K562 (cell line): ENCODE measurements at regions not wholly inside any gene's neighbourhood (a gene's known extent, or its start where the extent isn't known, plus 50 kb on each side); places are given as distances from the start of the nearest gene placed in this dataset.

Experiments
- ATAC-seq: fragments of 200-7000 bp; cut with Tn5 transposase; 3 replicates; pipeline ENCODE4 v1.9.1; 2020; ENCODE audit warnings: moderate library complexity
- BruUV-seq: library from RNA; stranded (reverse); fragments of 400-500 nt; replicated peaks from 2 replicates; lab custom pipeline; 2021; lab: Mats Ljungman, UMichigan
- CTCF ChIA-PET: fragments of 300-600 bp; formaldehyde crosslinking; extraction: SDS; loops from one replicate; lab custom pipeline; 2021; ENCODE audit warnings: low intra/inter-chr PET ratio; lab: Yijun Ruan, JAX
- POLR2A ChIA-PET: fragments of 300-600, 350-650 bp; sonication (Branson Sonifier 250); formaldehyde crosslinking; extraction: SDS; loops from one replicate; lab custom pipeline; 2021; ENCODE audit warnings: antibody characterized with exemption, inconsistent platforms; lab: Yijun Ruan, JAX
- DNase-seq, 4 experiments: peaks; one replicate each; pipeline versions ENCODE4 v3.0.0 to v3.0.0-alpha.2; 2011 to 2018; ENCODE audit warnings: low spot score in 3 of 4, mixed read lengths in 3 of 4; ENCODE audit errors: extremely low read depth in 1 of 4
- FAIRE-seq: peaks from 2 replicates; lab custom pipeline; 2011; peaks lifted over from hg19 to GRCh38; lab: Jason Lieb, UNC
- H2AFZ ChIP-seq: 2 replicates; pipeline ENCODE4 v1.6.0; 2011; ENCODE audit warnings: low read depth, low read length, control low read depth, inconsistent platforms
- H3K27ac ChIP-seq: fragments of 200-600 bp; 3 replicates; pipeline ENCODE4 v1.8.0; 2011; ENCODE audit warnings: low read depth, mild to moderate bottlenecking, control low read depth, inconsistent platforms, low read length, moderate library complexity, mixed read lengths; ENCODE audit errors: extremely low read depth
- H3K27me3 ChIP-seq, 2 experiments: fragments of 300-600 bp in 1 of 2; 2 replicates in 1 of 2; 3 replicates in 1 of 2; pipeline versions ENCODE4 v1.6.0 to v1.8.0; 2011; ENCODE audit warnings: inconsistent platforms in 2 of 2, low read length in 2 of 2, mild to moderate bottlenecking in 1 of 2, mixed read lengths in 1 of 2, moderate library complexity in 1 of 2; ENCODE audit not compliant: control insufficient read depth in 2 of 2, insufficient read depth in 2 of 2
- H3K36me3 ChIP-seq: fragments of 300-600 bp; 3 replicates; pipeline ENCODE4 v1.8.0; 2011; ENCODE audit warnings: mild to moderate bottlenecking, low read length, inconsistent platforms; ENCODE audit not compliant: control insufficient read depth, insufficient read depth
- H3K4me1 ChIP-seq, 2 experiments: fragments of 200-600 bp in 1 of 2; replicated peaks in 1 of 2; 2 replicates in 1 of 2; 3 replicates in 1 of 2; pipeline versions ENCODE4 v1.5.1 to v1.8.0; 2011; ENCODE audit warnings: inconsistent platforms in 2 of 2, low read length in 2 of 2, mild to moderate bottlenecking in 1 of 2, mixed read lengths in 1 of 2, moderate library complexity in 1 of 2; ENCODE audit not compliant: control insufficient read depth in 2 of 2, insufficient read depth in 2 of 2
- H3K4me2 ChIP-seq: 2 replicates; pipeline ENCODE4 v1.6.1; 2011; ENCODE audit warnings: low read length, control low read depth, inconsistent platforms, mixed read lengths; ENCODE audit not compliant: insufficient read depth
- H3K4me3 ChIP-seq: fragments of 200-600 bp; sonication (generic), shearing (Covaris generic); 2 replicates; pipeline ENCODE4 v1.5.1; 2016; ENCODE audit warnings: control low read depth, inconsistent platforms
- H3K79me2 ChIP-seq: fragments of 200-600 bp; 3 replicates; pipeline ENCODE4 v1.8.0; 2011; ENCODE audit warnings: low read length, inconsistent platforms; ENCODE audit not compliant: control insufficient read depth, insufficient read depth
- H3K9ac ChIP-seq, 2 experiments: 2 replicates each; pipeline versions ENCODE4 v1.6.0 to v1.6.1; 2011; ENCODE audit warnings: low read depth in 2 of 2, low read length in 2 of 2, control low read depth in 1 of 2, inconsistent platforms in 1 of 2, mild to moderate bottlenecking in 1 of 2, mixed read lengths in 1 of 2; ENCODE audit not compliant: insufficient read depth in 1 of 2
- H3K9me1 ChIP-seq: one replicate; pipeline ENCODE4 v1.6.0; 2011; ENCODE audit warnings: inconsistent platforms, mild to moderate bottlenecking, low read length, moderate library complexity; ENCODE audit not compliant: control insufficient read depth, insufficient read depth
- H3K9me3 ChIP-seq: replicated peaks from 2 replicates; pipeline ENCODE4 v1.5.1; 2011; ENCODE audit warnings: low read depth, low read length, inconsistent platforms; ENCODE audit not compliant: control insufficient read depth, insufficient read depth
- H4K20me1 ChIP-seq: replicated peaks from 2 replicates; pipeline ENCODE4 v1.6.1; 2011; ENCODE audit warnings: low read length, inconsistent platforms, mixed read lengths; ENCODE audit not compliant: control insufficient read depth, insufficient read depth
- BRD9 ChIP-seq: fragments of 450-650 bp; IDR thresholded peaks from 2 replicates; pipeline ENCODE4 v1.6.1; 2018; ENCODE audit warnings: low read depth; ENCODE audit not compliant: partially characterized antibody
- CEBPB ChIP-seq: fragments of 450-650 bp; IDR thresholded peaks from 2 replicates; pipeline ENCODE4 v1.6.1; 2016; ENCODE audit warnings: missing genetic modification characterization, missing compliant biosample characterization
- CEBPG ChIP-seq, 3 experiments: fragments of 200-800 bp in 1 of 3; sonication (Bioruptor generic) in 1 of 3; sonication (generic) in 1 of 3; formaldehyde crosslinking in 1 of 3; IDR thresholded peaks in 2 of 3; conservative IDR thresholded peaks in 1 of 3; 2 replicates each; pipeline versions ENCODE4 v1.6.1 to v1.8.0; 2016 to 2022; ENCODE audit warnings: missing compliant biosample characterization in 2 of 3, missing genetic modification characterization in 2 of 3, mild to moderate bottlenecking in 1 of 3, missing genetic modification reagents in 1 of 3
- E2F5 ChIP-seq: sonication (generic); formaldehyde crosslinking; IDR thresholded peaks from 2 replicates; pipeline ENCODE4 v1.8.0; 2022; ENCODE audit warnings: mild to moderate bottlenecking, missing genetic modification reagents
- ESRRB ChIP-seq: fragments of 250-450 bp; sonication (Bioruptor Pico); IDR thresholded peaks from 2 replicates; pipeline ENCODE4 v1.5.0; 2020; ENCODE audit warnings: mild to moderate bottlenecking, moderate library complexity, borderline replicate concordance
- FOS ChIP-seq: IDR thresholded peaks from 3 replicates; pipeline ENCODE4 v1.6.1; 2011; ENCODE audit not compliant: insufficient read length; ENCODE audit errors: extremely low read depth
- HIVEP1 ChIP-seq: fragments of 250-450 bp; sonication (Bioruptor Pico); IDR thresholded peaks from 2 replicates; pipeline ENCODE4 v1.4.0; 2020; ENCODE audit warnings: mild to moderate bottlenecking
- HOMEZ ChIP-seq: fragments of 250-450 bp; sonication (Bioruptor Pico); IDR thresholded peaks from 2 replicates; pipeline ENCODE4 v1.4.0; 2020; ENCODE audit warnings: mild to moderate bottlenecking, moderate library complexity
- MTA2 ChIP-seq: fragments of 450-650 bp; IDR thresholded peaks from 2 replicates; pipeline ENCODE4 v1.6.1; 2016; ENCODE audit warnings: low read depth
- NUFIP1 ChIP-seq: fragments of 450-650 bp; IDR thresholded peaks from 2 replicates; pipeline ENCODE4 v1.6.1; 2018; ENCODE audit not compliant: partially characterized antibody
- POLR2A ChIP-seq: fragments of 450-650 bp; conservative IDR thresholded peaks from 2 replicates; pipeline ENCODE4 v1.6.1; 2016
- POLR3A ChIP-seq: IDR thresholded peaks from 2 replicates; pipeline ENCODE4 v1.6.1; 2011; ENCODE audit warnings: borderline replicate concordance, mild to moderate bottlenecking, moderate library complexity; ENCODE audit not compliant: insufficient read length, insufficient read depth; ENCODE audit errors: extremely low read depth
- RBBP5 ChIP-seq: fragments of 200-600 bp; sonication (generic); IDR thresholded peaks from 2 replicates; pipeline ENCODE4 v1.6.1; 2012; ENCODE audit warnings: borderline replicate concordance, mild to moderate bottlenecking, low read length, control low read depth, inconsistent platforms; ENCODE audit not compliant: insufficient read depth, poor library complexity, severe bottlenecking
- ZFX ChIP-seq: sonication (generic); formaldehyde crosslinking; IDR thresholded peaks from 2 replicates; pipeline ENCODE4 v1.8.0; 2022; ENCODE audit warnings: mild to moderate bottlenecking, missing genetic modification reagents, moderate library complexity
- WGBS: fragments of 100-300 bp; shearing (Covaris generic); methylation state at CpG from one replicate; pipeline ENCODE4 v1.1.6; 2016; ENCODE audit warnings: low coverage, mixed read lengths; ENCODE audit not compliant: insufficient coverage; ENCODE audit errors: missing lambda C conversion rate; 5-methylcytosine and 5-hydroxymethylcytosine counted together
- in situ Hi-C: fragments of 300-500 bp; cut with MboI; formaldehyde crosslinking; loops from 4 replicates; pipeline ENCODE4 v1.15.0; 2018; ENCODE audit warnings: inconsistent platforms, mixed read lengths
- intact Hi-C: fragments of 100-400 bp; cut with micrococcal nuclease; formaldehyde crosslinking; loops from 2 replicates; pipeline ENCODE4 v1.14.2; 2022

- WGBS, result 0% methylated on average over 7 of the region's 7 CpGs
Observed at GRCh38 chr6:156544046-156544445, 233.1 kb upstream of the ARID1B start.

GRCh38 chr6:156543431-156543830, 233.7 kb upstream of the ARID1B start:
- Histone ChIP-seq H4K20me1 (no peaks in the 10 kb centered on the region), H3K27ac (no peak overlapping the region), H3K4me2 (no peak overlapping the region), H3K9me1 (no peaks in the 10 kb centered on the region), H3K4me3 (no peak overlapping the region), H3K9me3 (no peaks in the 10 kb centered on the region), H3K36me3 (no peaks in the 10 kb centered on the region), H3K4me1 (no peaks in the 10 kb centered on the region), H3K27me3 (peaks cover 7 to 29% of the 10 kb centered on the region in 2 experiments; a peak in 4 of 5 replicates), H3K9ac (no peak overlapping the region), H2AFZ (no peak overlapping the region), H3K79me2 (no peaks in the 10 kb centered on the region)
- DNase-seq (no peak), ATAC-seq (no peak), FAIRE-seq (no peak)
- WGBS, result 0% methylated on average over 5 of the region's 5 CpGs
- no TSS peak for BruUV-seq
- intact Hi-C loops (no loop called here), in situ Hi-C loops (no loop called here)
- ChIA-PET CTCF (no interaction called here), POLR2A (no interaction called here)
- no peak for TF ChIP-seq MTA2
- no peak for TF ChIP-seq NUFIP1
- TF ChIP-seq FOS, result no peak
- TF ChIP-seq HOMEZ, result no peak
- no peak for TF ChIP-seq BRD9
- no peak for TF ChIP-seq ESRRB
- TF ChIP-seq HIVEP1 (CRISPR knock-in tag), result no peak
- TF ChIP-seq ZFX (CRISPR knock-in tag), result no peak
- no peak for TF ChIP-seq POLR2A
- TF ChIP-seq POLR3A, result no peak
- no peak for TF ChIP-seq RBBP5

More at GRCh38 chr6:156544046-156544445, 233.1 kb upstream of the ARID1B start:
- FAIRE-seq (no peak), ATAC-seq (no peak), DNase-seq (no peak)
- no peaks in the 10 kb centered on the region for H3K36me3 ChIP-seq
- no peak overlapping the region for H3K4me2 ChIP-seq
- H3K27ac ChIP-seq, result no peak overlapping the region
- no peak overlapping the region for H2AFZ ChIP-seq
- H3K27me3 ChIP-seq, result peaks cover 11 to 33% of the 10 kb centered on the region in 2 experiments; a peak in 4 of 5 replicates
- H3K9me3 ChIP-seq, result no peaks in the 10 kb centered on the region
- no peak overlapping the region for H3K9ac ChIP-seq
- no peak overlapping the region for H3K4me3 ChIP-seq
- no peaks in the 10 kb centered on the region for H3K9me1 ChIP-seq
- TF ChIP-seq CEBPG (CRISPR knock-in tag; IDR thresholded peaks at IDR 0.05), result no peak
- peak; percentile 28 to 86; a peak in 3 of 4 replicates for TF ChIP-seq CEBPG (tag; conservative IDR thresholded peaks at IDR 0.05 in 1 of 2, IDR thresholded peaks at IDR 0.05 in 1 of 2)
- no peak for TF ChIP-seq E2F5
- peak; percentile 75 for TF ChIP-seq CEBPB
- no TSS peak for BruUV-seq
- no peaks in the 10 kb centered on the region for H4K20me1 ChIP-seq
- CTCF ChIA-PET, result no interaction called here
- POLR2A ChIA-PET, result no interaction called here
- in situ Hi-C loops, result no loop called here
- intact Hi-C loops, result no loop called here
- no peaks in the 10 kb centered on the region for H3K4me1 ChIP-seq
- no peaks in the 10 kb centered on the region for H3K79me2 ChIP-seq
